ENCODE measurements at regions not wholly inside any gene's neighbourhood (a gene's known extent, or its start where the extent isn't known, plus 50 kb on each side); places are given as distances from the start of the nearest gene placed in this dataset.

GRCh38 chr2:215752436-215752835 is 260.9 kb downstream of the MREG start:
- no peaks in the 10 kb centered on the region for H3K9me3 ChIP-seq
- no peak for TF ChIP-seq CTCF (IDR thresholded peaks at IDR 0.05)
- H3K4me1 ChIP-seq: peaks cover 8% of the 10 kb centered on the region
- H3K4me3 ChIP-seq: no peak overlapping the region
- DNase-seq (no peak), ATAC-seq (no peak)
- intact Hi-C loops (cut with DNase I): no loop called here
- H3K27ac ChIP-seq: no peak overlapping the region
- H3K27me3 ChIP-seq: no peaks in the 10 kb centered on the region
- no peaks in the 10 kb centered on the region for H3K36me3 ChIP-seq

- Histone ChIP-seq H3K27me3 (no peaks in the 10 kb centered on the region), H3K9me3 (no peaks in the 10 kb centered on the region), H3K4me1 (peaks cover 8% of the 10 kb centered on the region), H3K4me3 (no peak overlapping the region), H3K36me3 (no peaks in the 10 kb centered on the region), H3K27ac (no peak overlapping the region)
- ATAC-seq: no peak
- no peak for DNase-seq
- intact Hi-C loops (cut with DNase I): no loop called here
- TF ChIP-seq CTCF (IDR thresholded peaks at IDR 0.05): no peak
Observed at GRCh38 chr2:215751911-215752272, 261.5 kb downstream of the MREG start.

- Histone ChIP-seq H3K27ac (no peak overlapping the region), H3K36me3 (no peaks in the 10 kb centered on the region), H3K9me3 (no peaks in the 10 kb centered on the region), H3K27me3 (no peaks in the 10 kb centered on the region), H3K4me1 (peaks cover 8% of the 10 kb centered on the region), H3K4me3 (no peak overlapping the region)
- no peak for DNase-seq
- no peak for TF ChIP-seq CTCF (IDR thresholded peaks at IDR 0.05)
- no peak for ATAC-seq
- intact Hi-C loops (cut with DNase I): no loop called here
Observed at GRCh38 chr2:215751200-215751910, 262.0 kb downstream of the MREG start.

- ATAC-seq: no peak
- TF ChIP-seq CTCF (IDR thresholded peaks at IDR 0.05): no peak
- no peak for DNase-seq
- Histone ChIP-seq H3K36me3 (no peaks in the 10 kb centered on the region), H3K9me3 (no peaks in the 10 kb centered on the region), H3K4me1 (peaks cover 8% of the 10 kb centered on the region), H3K4me3 (no peak overlapping the region), H3K27me3 (no peaks in the 10 kb centered on the region), H3K27ac (no peak overlapping the region)
- intact Hi-C loops (cut with DNase I): no loop called here
Observed at GRCh38 chr2:215750763-215751162, 262.6 kb downstream of the MREG start.

- Histone ChIP-seq H3K36me3 (no peaks in the 10 kb centered on the region), H3K9me3 (no peaks in the 10 kb centered on the region), H3K27ac (peak overlapping the region; percentile 65), H3K4me1 (peaks cover 8% of the 10 kb centered on the region), H3K27me3 (no peaks in the 10 kb centered on the region), H3K4me3 (no peak overlapping the region)
- ATAC-seq (peak; percentile 88), DNase-seq (peak; percentile 94)
- intact Hi-C loops (cut with DNase I): no loop called here
- TF ChIP-seq CTCF (IDR thresholded peaks at IDR 0.05): no peak
Observed at GRCh38 chr2:215749092-215749957, 264.0 kb downstream of the MREG start.
